Astrocyte of the cerebellum (primary cell): ENCODE measurements at regions not wholly inside any gene's neighbourhood (a gene's known extent, or its start where the extent isn't known, plus 50 kb on each side); places are given as distances from the start of the nearest gene placed in this dataset.
A peak's percentile ranks its signal among the peaks of the same experiment; 100 is the strongest.
"Not testable (repeated sequence)": the region's sequence is repeated elsewhere in the genome, so short reads cannot be mapped to it uniquely, and the experiment has no call there.

ENCODE experiments used
- DNase-seq: peaks from one replicate; pipeline ENCODE4 v3.0.0-alpha.2; 2011; ENCODE audit warnings: low read depth
- H3K4me3 ChIP-seq: 2 replicates; pipeline ENCODE4 v1.5.1; 2011; ENCODE audit warnings: mild to moderate bottlenecking, low read depth, low read length, moderate library complexity
- CTCF ChIP-seq: IDR thresholded peaks from 2 replicates; pipeline ENCODE4 v1.5.1; 2012; ENCODE audit warnings: low read length, low read depth, moderate library complexity, mild to moderate bottlenecking; ENCODE audit errors: missing control alignments
- in situ Hi-C: cut with HindIII; loops from 2 replicates; pipeline ENCODE4 v1.10.0; 2017; ENCODE audit warnings: low sequenced_read_pairs

GRCh38 chr1:48068206-48068605 lies 71.0 kb upstream of the TRABD2B start:
- H3K4me3 ChIP-seq: no peak overlapping the region
- DNase-seq: no peak
- in situ Hi-C loops: no loop called here
- TF ChIP-seq CTCF: no peak

GRCh38 chr1:48066936-48067335 lies 69.8 kb upstream of the TRABD2B start:
- in situ Hi-C loops: no loop called here
- no peak for TF ChIP-seq CTCF
- no peak for DNase-seq

GRCh38 chr1:48064693-48065092 lies 67.5 kb upstream of the TRABD2B start:
- in situ Hi-C loops, DNase-seq, H3K4me3 ChIP-seq: not testable (repeated sequence)

More at GRCh38 chr1:48066936-48067335, 69.8 kb upstream of the TRABD2B start:
- H3K4me3 ChIP-seq: no peak overlapping the region

GRCh38 chr1:48062353-48062752 lies 65.2 kb upstream of the TRABD2B start:
- no peak overlapping the region for H3K4me3 ChIP-seq
- DNase-seq: no peak
- in situ Hi-C loops: no loop called here
- no peak for TF ChIP-seq CTCF

- in situ Hi-C loops: no loop called here
- no peak overlapping the region for H3K4me3 ChIP-seq
- TF ChIP-seq CTCF: peak; percentile 73
- peak; percentile 13 for DNase-seq
Measured at GRCh38 chr1:48061162-48062136, 64.3 kb upstream of the TRABD2B start.

GRCh38 chr1:48059289-48059688 lies 62.1 kb upstream of the TRABD2B start:
- no peak for TF ChIP-seq CTCF
- H3K4me3 ChIP-seq: no peak overlapping the region
- DNase-seq: no peak
- in situ Hi-C loops: no loop called here

- in situ Hi-C loops: no loop called here
- H3K4me3 ChIP-seq: no peak overlapping the region
- no peak for DNase-seq
- no peak for TF ChIP-seq CTCF
Measured at GRCh38 chr1:48058135-48059025, 61.2 kb upstream of the TRABD2B start.
